ENCODE measurements at regions not wholly inside any gene's neighbourhood (a gene's known extent, or its start where the extent isn't known, plus 50 kb on each side); places are given as distances from the start of the nearest gene placed in this dataset.

- TF ChIP-seq CTCF (IDR thresholded peaks at IDR 0.05) = no peak
- no peak for TF ChIP-seq POLR2A (IDR thresholded peaks at IDR 0.05)
These were observed 372.8 kb upstream of the CBLB start for GRCh38 chr3:106241593-106241992.
